ENCODE measurements at regions not wholly inside any gene's neighbourhood (a gene's known extent, or its start where the extent isn't known, plus 50 kb on each side); places are given as distances from the start of the nearest gene placed in this dataset.
A peak's percentile ranks its signal among the peaks of the same experiment; 100 is the strongest.

DNA sequence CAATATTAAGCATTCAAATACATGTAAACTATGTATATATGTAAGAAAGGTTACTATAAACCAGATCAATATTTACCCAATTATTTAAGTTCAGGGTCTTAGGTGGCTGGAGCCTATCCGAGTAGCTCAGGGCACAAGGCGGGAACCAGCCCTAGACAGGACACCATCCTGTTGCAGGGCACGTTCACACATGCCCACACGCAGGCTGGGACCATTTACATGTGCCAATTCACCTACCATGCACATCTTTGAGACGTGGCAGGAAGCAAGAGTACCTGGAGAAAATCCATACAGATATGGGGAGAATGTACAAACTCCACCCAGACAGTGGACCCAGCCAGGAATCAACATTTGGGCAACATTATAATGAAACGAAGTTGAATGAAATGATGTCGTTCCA lies 263.0 kb upstream of the E2F7 start:
- 97% methylated on average over 6 to 7 of the region's 7 CpGs for WGBS, 2 experiments (ENCODE audit: insufficient coverage in 1 of 2, insufficient read length in 1 of 2)
- Histone ChIP-seq H3K27ac (ENCODE audit: low read depth, low read length) (no peak overlapping the region), H3K4me3 (ENCODE audit: low read length) (no peak overlapping the region), H3K27me3 (ENCODE audit: control insufficient read depth, insufficient read depth, low read length, poor library complexity, severe bottlenecking) (peaks cover 56% of the 10 kb centered on the region), H3K9ac (ENCODE audit: extremely low read depth, low read length, poor library complexity, severe bottlenecking) (no peak overlapping the region), H3K36me3 (ENCODE audit: control insufficient read depth, insufficient read depth, low read length) (no peaks in the 10 kb centered on the region), H3K4me1 (ENCODE audit: control insufficient read depth, insufficient read depth, low read length) (no peaks in the 10 kb centered on the region), H3K9me3 (ENCODE audit: control insufficient read depth, low read length) (no peaks in the 10 kb centered on the region)
- no peak overlapping the region for H3K27ac Mint-ChIP-seq
- TF ChIP-seq, protein P1, sequence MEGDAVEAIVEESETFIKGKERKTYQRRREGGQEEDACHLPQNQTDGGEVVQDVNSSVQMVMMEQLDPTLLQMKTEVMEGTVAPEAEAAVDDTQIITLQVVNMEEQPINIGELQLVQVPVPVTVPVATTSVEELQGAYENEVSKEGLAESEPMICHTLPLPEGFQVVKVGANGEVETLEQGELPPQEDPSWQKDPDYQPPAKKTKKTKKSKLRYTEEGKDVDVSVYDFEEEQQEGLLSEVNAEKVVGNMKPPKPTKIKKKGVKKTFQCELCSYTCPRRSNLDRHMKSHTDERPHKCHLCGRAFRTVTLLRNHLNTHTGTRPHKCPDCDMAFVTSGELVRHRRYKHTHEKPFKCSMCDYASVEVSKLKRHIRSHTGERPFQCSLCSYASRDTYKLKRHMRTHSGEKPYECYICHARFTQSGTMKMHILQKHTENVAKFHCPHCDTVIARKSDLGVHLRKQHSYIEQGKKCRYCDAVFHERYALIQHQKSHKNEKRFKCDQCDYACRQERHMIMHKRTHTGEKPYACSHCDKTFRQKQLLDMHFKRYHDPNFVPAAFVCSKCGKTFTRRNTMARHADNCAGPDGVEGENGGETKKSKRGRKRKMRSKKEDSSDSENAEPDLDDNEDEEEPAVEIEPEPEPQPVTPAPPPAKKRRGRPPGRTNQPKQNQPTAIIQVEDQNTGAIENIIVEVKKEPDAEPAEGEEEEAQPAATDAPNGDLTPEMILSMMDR (conservative IDR thresholded peaks at IDR 0.05) = no peak
- no peak overlapping the region for H3K4me3 Mint-ChIP-seq
- H3K4me1 Mint-ChIP-seq = peaks cover 4% of the 10 kb centered on the region
- peaks cover 51% of the 10 kb centered on the region for H3K27me3 Mint-ChIP-seq (ENCODE audit: insufficient read depth)
- no peaks in the 10 kb centered on the region for H3K9me3 Mint-ChIP-seq
- H3K36me3 Mint-ChIP-seq (ENCODE audit: low read depth) = no peaks in the 10 kb centered on the region
- no peak for DNase-seq

- peak; percentile 80 for DNase-seq
- no peaks in the 10 kb centered on the region for H3K4me1 ChIP-seq (ENCODE audit: control insufficient read depth, insufficient read depth, low read length)
- H3K9me3 Mint-ChIP-seq = no peaks in the 10 kb centered on the region
- TF ChIP-seq, protein P1 (conservative IDR thresholded peaks at IDR 0.05) = no peak
- peak overlapping the region; percentile 63 for H3K4me3 Mint-ChIP-seq
- 4 to 11% methylated on average over 11 to 28 of the region's 30 CpGs for WGBS, 2 experiments (ENCODE audit: insufficient coverage in 1 of 2, insufficient read length in 1 of 2)
- no peaks in the 10 kb centered on the region for H3K9me3 ChIP-seq (ENCODE audit: control insufficient read depth, low read length)
- H3K36me3 Mint-ChIP-seq (ENCODE audit: low read depth) = no peaks in the 10 kb centered on the region
- no peak overlapping the region for H3K27ac ChIP-seq (ENCODE audit: low read depth, low read length)
- H3K36me3 ChIP-seq (ENCODE audit: control insufficient read depth, insufficient read depth, low read length) = no peaks in the 10 kb centered on the region
- H3K27me3 Mint-ChIP-seq (ENCODE audit: insufficient read depth) = peaks cover 62% of the 10 kb centered on the region
- peaks cover 3% of the 10 kb centered on the region for H3K4me1 Mint-ChIP-seq
- no peak overlapping the region for H3K9ac ChIP-seq (ENCODE audit: extremely low read depth, low read length, poor library complexity, severe bottlenecking)
- H3K27ac Mint-ChIP-seq = no peak overlapping the region
- H3K4me3 ChIP-seq (ENCODE audit: low read length) = peak overlapping the region; percentile 83
- peaks cover 71% of the 10 kb centered on the region for H3K27me3 ChIP-seq (ENCODE audit: control insufficient read depth, insufficient read depth, low read length, poor library complexity, severe bottlenecking)
Measured at GRCh38 chr12:77325511-77326236, 260.3 kb upstream of the E2F7 start.

- H3K27me3 ChIP-seq (ENCODE audit: control insufficient read depth, insufficient read depth, low read length, poor library complexity, severe bottlenecking) = peaks cover 71% of the 10 kb centered on the region
Measured at GRCh38 chr12:77324763-77325468, 259.5 kb upstream of the E2F7 start.

More at GRCh38 chr12:77324763-77325468, 259.5 kb upstream of the E2F7 start:
- TF ChIP-seq, protein P1 (conservative IDR thresholded peaks at IDR 0.05) = peak; percentile 69
- peak; percentile 96 for DNase-seq
- Histone ChIP-seq H3K9ac (ENCODE audit: extremely low read depth, low read length, poor library complexity, severe bottlenecking) (no peak overlapping the region), H3K4me3 (ENCODE audit: low read length) (peak overlapping the region; percentile 83), H3K9me3 (ENCODE audit: control insufficient read depth, low read length) (no peaks in the 10 kb centered on the region), H3K4me1 (ENCODE audit: control insufficient read depth, insufficient read depth, low read length) (no peaks in the 10 kb centered on the region), H3K36me3 (ENCODE audit: control insufficient read depth, insufficient read depth, low read length) (no peaks in the 10 kb centered on the region), H3K27ac (ENCODE audit: low read depth, low read length) (no peak overlapping the region)
- peaks cover 1% of the 10 kb centered on the region for H3K4me1 Mint-ChIP-seq
- H3K27ac Mint-ChIP-seq = peak overlapping the region; percentile 26
- WGBS, 2 experiments (ENCODE audit: insufficient coverage in 1 of 2, insufficient read length in 1 of 2) = 0% methylated on average over 17 to 63 of the region's 64 CpGs
- H3K27me3 Mint-ChIP-seq (ENCODE audit: insufficient read depth) = peaks cover 62% of the 10 kb centered on the region
- peak overlapping the region; percentile 63 for H3K4me3 Mint-ChIP-seq
- H3K9me3 Mint-ChIP-seq = no peaks in the 10 kb centered on the region
- no peaks in the 10 kb centered on the region for H3K36me3 Mint-ChIP-seq (ENCODE audit: low read depth)
